GM23338 (cell line): ENCODE measurements at regions not wholly inside any gene's neighbourhood (a gene's known extent, or its start where the extent isn't known, plus 50 kb on each side); places are given as distances from the start of the nearest gene placed in this dataset.
"Not testable (repeated sequence)": the region's sequence is repeated elsewhere in the genome, so short reads cannot be mapped to it uniquely, and the experiment has no call there.

ENCODE experiments used
- ATAC-seq: fragments of 200-7000 bp; cut with Tn5 transposase; 3 replicates; pipeline ENCODE4 v1.9.1; 2020
- DNase-seq: peaks from one replicate; pipeline ENCODE4 v3.0.0-alpha.2; 2015; ENCODE audit warnings: low spot score
- H2AFZ ChIP-seq: fragments of 200-600 bp; sonication (generic); 2 replicates; pipeline ENCODE4 v1.8.0; 2016; ENCODE audit warnings: antibody characterized with exemption, mild to moderate bottlenecking, moderate library complexity
- H3F3A ChIP-seq: fragments of 200-600 bp; sonication (generic); replicated peaks from 2 replicates; pipeline ENCODE4 v1.8.0; 2017; ENCODE audit warnings: antibody characterized with exemption, mixed run types, low read depth
- H3K27ac ChIP-seq: fragments of 200-600 bp; sonication (generic); 2 replicates; pipeline ENCODE4 v1.6.1; 2016; ENCODE audit warnings: low read depth
- H3K27me3 ChIP-seq: fragments of 200-600 bp; sonication (generic); 2 replicates; pipeline ENCODE4 v1.8.0; 2016; ENCODE audit warnings: mild to moderate bottlenecking, mixed run types, moderate library complexity; ENCODE audit not compliant: insufficient read depth
- H3K36me3 ChIP-seq: fragments of 200-600 bp; sonication (generic); 2 replicates; pipeline ENCODE4 v1.8.0; 2016; ENCODE audit warnings: mild to moderate bottlenecking; ENCODE audit not compliant: insufficient read depth
- H3K4me1 ChIP-seq: fragments of 200-600 bp; sonication (generic); 2 replicates; pipeline ENCODE4 v1.8.0; 2016; ENCODE audit warnings: mild to moderate bottlenecking, moderate library complexity; ENCODE audit not compliant: insufficient read depth
- H3K4me2 ChIP-seq: fragments of 200-600 bp; sonication (generic); 2 replicates; pipeline ENCODE4 v1.7.1; 2017; ENCODE audit warnings: mixed run types
- H3K4me3 ChIP-seq: fragments of 200-600 bp; sonication (generic); 2 replicates; pipeline ENCODE4 v1.6.1; 2016; ENCODE audit warnings: mixed run types
- H3K79me2 ChIP-seq: fragments of 200-600 bp; sonication (generic); replicated peaks from 2 replicates; pipeline ENCODE4 v1.8.0; 2017; ENCODE audit warnings: mild to moderate bottlenecking; ENCODE audit not compliant: insufficient read depth
- H3K9me2 ChIP-seq: fragments of 200-600 bp; sonication (generic); 2 replicates; pipeline ENCODE4 v1.8.0; 2017; ENCODE audit not compliant: insufficient read depth
- H4K20me1 ChIP-seq: fragments of 200-600 bp; sonication (generic); replicated peaks from 2 replicates; pipeline ENCODE4 v1.8.0; 2017; ENCODE audit warnings: mild to moderate bottlenecking; ENCODE audit not compliant: insufficient read depth
- H3K27ac Mint-ChIP-seq: 2 replicates; pipeline ENCODE4 v1.8.0; 2020; ENCODE audit warnings: inconsistent platforms, mild to moderate bottlenecking, moderate library complexity, mixed read lengths
- H3K27me3 Mint-ChIP-seq: 3 replicates; pipeline ENCODE4 v1.8.0; 2022; ENCODE audit warnings: low read depth, mild to moderate bottlenecking, moderate library complexity, mixed read lengths, inconsistent platforms; ENCODE audit not compliant: insufficient read depth, poor library complexity
- H3K36me3 Mint-ChIP-seq: 3 replicates; pipeline ENCODE4 v1.8.0; 2021; ENCODE audit warnings: low read depth, mild to moderate bottlenecking, inconsistent platforms, moderate library complexity, mixed read lengths
- H3K4me1 Mint-ChIP-seq: 3 replicates; pipeline ENCODE4 v1.8.0; 2020; ENCODE audit warnings: mild to moderate bottlenecking, inconsistent platforms, mixed read lengths
- H3K4me3 Mint-ChIP-seq: 3 replicates; pipeline ENCODE4 v1.8.0; 2021; ENCODE audit warnings: moderate library complexity, mild to moderate bottlenecking, inconsistent platforms, mixed read lengths
- H3K9me3 Mint-ChIP-seq: 3 replicates; pipeline ENCODE4 v1.8.0; 2020; ENCODE audit warnings: moderate library complexity, mild to moderate bottlenecking, inconsistent platforms, mixed read lengths
- CREB1 ChIP-seq: fragments of 250-450 bp; sonication (Bioruptor Pico); IDR thresholded peaks from 2 replicates; pipeline ENCODE4 v1.5.0; 2020; ENCODE audit warnings: low read depth, mild to moderate bottlenecking, moderate library complexity
- EZH2phosphoT487 ChIP-seq: fragments of 200-600 bp; sonication (generic); IDR thresholded peaks from one replicate; pipeline ENCODE4 v1.8.1; 2018; ENCODE audit warnings: antibody characterized with exemption; ENCODE audit not compliant: unreplicated experiment
- JUNB ChIP-seq: IDR thresholded peaks from one replicate; pipeline ENCODE4 v1.6.1; 2016; ENCODE audit warnings: antibody characterized with exemption; ENCODE audit not compliant: unreplicated experiment
- NANOG ChIP-seq: IDR thresholded peaks from 2 replicates; pipeline ENCODE4 v1.6.1; 2016; ENCODE audit warnings: antibody characterized with exemption, borderline replicate concordance
- POLR2AphosphoS5 ChIP-seq: IDR thresholded peaks from 2 replicates; pipeline ENCODE4 v1.6.1; 2016; ENCODE audit warnings: antibody characterized with exemption, low read depth
- STAT1 ChIP-seq: IDR thresholded peaks from one replicate; pipeline ENCODE4 v1.6.1; 2016; ENCODE audit warnings: antibody characterized with exemption; ENCODE audit not compliant: unreplicated experiment
- ZNF114 ChIP-seq: fragments of 250-450 bp; sonication (Bioruptor Pico); IDR thresholded peaks from 2 replicates; pipeline ENCODE4 v1.5.0; 2020; ENCODE audit warnings: mild to moderate bottlenecking, moderate library complexity
- ZNF331 ChIP-seq: fragments of 250-450 bp; sonication (Bioruptor Pico); IDR thresholded peaks from 2 replicates; pipeline ENCODE4 v1.5.0; 2020; ENCODE audit warnings: low read depth, mild to moderate bottlenecking, moderate library complexity
- TF ChIP-seq, protein P1 (sequence below): IDR thresholded peaks from 2 replicates; pipeline ENCODE4 v1.6.1; 2016; ENCODE audit warnings: antibody characterized with exemption
- TF ChIP-seq, protein P2 (sequence below), 2 experiments: fragments of 200-600 bp in 1 of 2; sonication (generic) in 1 of 2; conservative IDR thresholded peaks; 2 replicates each; pipeline versions ENCODE4 v1.5.1 to v1.6.1; 2016 to 2017; ENCODE audit warnings: antibody characterized with exemption in 2 of 2, low read depth in 2 of 2, mild to moderate bottlenecking in 2 of 2, moderate library complexity in 1 of 2
- TF ChIP-seq, protein P3 (sequence below): IDR thresholded peaks from one replicate; pipeline ENCODE4 v1.6.1; 2018; ENCODE audit warnings: antibody characterized with exemption; ENCODE audit not compliant: unreplicated experiment

DNA sequence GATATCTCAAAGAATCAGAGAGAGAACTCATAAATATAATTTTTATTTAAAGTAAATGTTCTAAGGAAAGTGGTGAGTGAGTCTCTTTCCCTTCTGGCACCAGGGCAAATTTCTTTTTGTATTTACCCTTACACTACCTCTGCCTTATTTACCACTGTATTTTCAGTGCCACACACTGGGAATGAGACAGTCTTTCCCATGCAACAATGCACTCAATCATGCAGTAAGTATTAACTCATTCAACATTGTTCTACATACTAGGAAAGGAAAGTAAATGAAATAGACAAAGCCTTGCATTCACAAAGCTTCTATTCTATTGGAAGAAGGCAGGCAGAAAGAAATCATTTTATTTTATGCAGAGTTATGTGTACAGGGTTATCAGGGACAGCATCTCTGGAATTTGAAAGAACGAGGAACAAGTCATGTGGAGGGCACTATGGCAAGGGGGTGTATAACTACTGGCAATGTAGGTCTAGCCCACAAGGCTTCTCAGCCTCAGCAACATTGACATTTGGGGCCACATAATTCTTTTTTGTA is 129.8 kb upstream of the PRDX6 start (continued):
- TF ChIP-seq, protein P1, sequence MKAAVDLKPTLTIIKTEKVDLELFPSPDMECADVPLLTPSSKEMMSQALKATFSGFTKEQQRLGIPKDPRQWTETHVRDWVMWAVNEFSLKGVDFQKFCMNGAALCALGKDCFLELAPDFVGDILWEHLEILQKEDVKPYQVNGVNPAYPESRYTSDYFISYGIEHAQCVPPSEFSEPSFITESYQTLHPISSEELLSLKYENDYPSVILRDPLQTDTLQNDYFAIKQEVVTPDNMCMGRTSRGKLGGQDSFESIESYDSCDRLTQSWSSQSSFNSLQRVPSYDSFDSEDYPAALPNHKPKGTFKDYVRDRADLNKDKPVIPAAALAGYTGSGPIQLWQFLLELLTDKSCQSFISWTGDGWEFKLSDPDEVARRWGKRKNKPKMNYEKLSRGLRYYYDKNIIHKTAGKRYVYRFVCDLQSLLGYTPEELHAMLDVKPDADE, result no peak

DNA sequence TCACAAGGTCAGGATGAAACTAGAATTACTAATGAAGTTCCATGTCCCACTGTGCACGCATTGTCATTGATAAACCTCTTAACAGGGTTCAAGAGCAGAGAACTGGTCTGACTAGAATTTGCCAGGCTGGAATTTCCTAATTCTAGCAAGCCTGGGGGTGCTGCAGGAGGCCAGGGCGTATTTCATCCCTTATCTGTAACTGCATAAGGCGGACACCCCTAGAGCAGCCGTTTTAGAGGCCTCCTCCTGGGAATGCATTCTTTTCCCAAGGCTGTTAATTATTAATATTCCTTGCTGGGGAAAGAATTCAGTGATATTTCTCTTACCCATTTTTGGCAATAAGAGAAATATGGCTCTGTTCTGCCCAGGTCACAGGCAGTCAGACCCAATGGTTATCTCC is 124.5 kb upstream of the PRDX6 start:
- H3K36me3 ChIP-seq, H2AFZ ChIP-seq, H4K20me1 ChIP-seq, DNase-seq, H3K4me1 ChIP-seq, H3K4me2 ChIP-seq, H3K9me2 ChIP-seq, H3K4me3 ChIP-seq, H3K79me2 ChIP-seq, H3K27ac ChIP-seq, H3K4me3 Mint-ChIP-seq, H3F3A ChIP-seq, H3K4me1 Mint-ChIP-seq, H3K27me3 Mint-ChIP-seq, H3K27ac Mint-ChIP-seq, ATAC-seq, H3K27me3 ChIP-seq: not testable (repeated sequence)
- Mint-ChIP-seq H3K36me3 (peaks cover 35% of the 10 kb centered on the region), H3K9me3 (peaks cover 42% of the 10 kb centered on the region)

DNA sequence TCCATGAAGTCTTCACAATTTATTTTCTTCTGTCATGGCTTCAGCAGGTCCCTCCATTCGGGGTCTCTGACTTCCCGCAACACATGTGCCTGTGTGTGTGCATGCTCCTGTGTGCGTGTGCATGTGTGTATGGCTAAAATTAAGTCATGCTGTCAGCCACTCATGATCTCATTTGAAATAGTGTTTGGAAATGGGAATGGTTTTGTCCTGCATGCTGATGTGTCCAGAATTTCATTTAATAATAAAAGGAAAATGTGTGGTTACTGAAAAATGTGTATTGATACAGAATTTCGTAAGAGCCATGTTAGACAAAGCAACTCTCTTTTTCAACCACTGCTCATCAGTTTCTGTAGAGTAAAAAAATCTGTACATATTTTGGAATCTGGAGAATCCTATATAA is 123.8 kb upstream of the PRDX6 start:
- H3K27me3 Mint-ChIP-seq, result no peaks in the 10 kb centered on the region
- peaks cover 1% of the 10 kb centered on the region; the same call in 1 of the 3 replicates for H3K4me1 Mint-ChIP-seq
- DNase-seq, result no peak
- no peak for ATAC-seq
- no peak overlapping the region for H3K4me3 Mint-ChIP-seq
- H3K4me1 ChIP-seq, result no peaks in the 10 kb centered on the region
- H3K27ac ChIP-seq, result no peak overlapping the region
- H2AFZ ChIP-seq, result no peak overlapping the region
- no peak overlapping the region for H3K27ac Mint-ChIP-seq
- no peaks in the 10 kb centered on the region for H3F3A ChIP-seq
- H4K20me1 ChIP-seq, result no peaks in the 10 kb centered on the region
- no peak overlapping the region for H3K4me3 ChIP-seq
- no peaks in the 10 kb centered on the region for H3K36me3 ChIP-seq
- H3K4me2 ChIP-seq, result no peak overlapping the region
- H3K9me3 Mint-ChIP-seq, result peaks cover 39% of the 10 kb centered on the region
- H3K79me2 ChIP-seq, result no peaks in the 10 kb centered on the region
- no peaks in the 10 kb centered on the region for H3K27me3 ChIP-seq
- H3K9me2 ChIP-seq, result peaks cover 8% of the 10 kb centered on the region; the same call in 1 of the 2 replicates
- peaks cover 32% of the 10 kb centered on the region for H3K36me3 Mint-ChIP-seq
- TF ChIP-seq STAT1, result no peak
- no peak for TF ChIP-seq JUNB
- no peak for TF ChIP-seq ZNF331 (CRISPR knock-in tag)
- TF ChIP-seq, protein P2, sequence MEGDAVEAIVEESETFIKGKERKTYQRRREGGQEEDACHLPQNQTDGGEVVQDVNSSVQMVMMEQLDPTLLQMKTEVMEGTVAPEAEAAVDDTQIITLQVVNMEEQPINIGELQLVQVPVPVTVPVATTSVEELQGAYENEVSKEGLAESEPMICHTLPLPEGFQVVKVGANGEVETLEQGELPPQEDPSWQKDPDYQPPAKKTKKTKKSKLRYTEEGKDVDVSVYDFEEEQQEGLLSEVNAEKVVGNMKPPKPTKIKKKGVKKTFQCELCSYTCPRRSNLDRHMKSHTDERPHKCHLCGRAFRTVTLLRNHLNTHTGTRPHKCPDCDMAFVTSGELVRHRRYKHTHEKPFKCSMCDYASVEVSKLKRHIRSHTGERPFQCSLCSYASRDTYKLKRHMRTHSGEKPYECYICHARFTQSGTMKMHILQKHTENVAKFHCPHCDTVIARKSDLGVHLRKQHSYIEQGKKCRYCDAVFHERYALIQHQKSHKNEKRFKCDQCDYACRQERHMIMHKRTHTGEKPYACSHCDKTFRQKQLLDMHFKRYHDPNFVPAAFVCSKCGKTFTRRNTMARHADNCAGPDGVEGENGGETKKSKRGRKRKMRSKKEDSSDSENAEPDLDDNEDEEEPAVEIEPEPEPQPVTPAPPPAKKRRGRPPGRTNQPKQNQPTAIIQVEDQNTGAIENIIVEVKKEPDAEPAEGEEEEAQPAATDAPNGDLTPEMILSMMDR (conservative IDR thresholded peaks at IDR 0.05; ENCODE audit: low read depth in 2 of 2), result no peak
- TF ChIP-seq ZNF114 (CRISPR knock-in tag), result no peak
- TF ChIP-seq CREB1, result no peak
- no peak for TF ChIP-seq POLR2AphosphoS5
- TF ChIP-seq NANOG, result no peak
- TF ChIP-seq, protein P3, sequence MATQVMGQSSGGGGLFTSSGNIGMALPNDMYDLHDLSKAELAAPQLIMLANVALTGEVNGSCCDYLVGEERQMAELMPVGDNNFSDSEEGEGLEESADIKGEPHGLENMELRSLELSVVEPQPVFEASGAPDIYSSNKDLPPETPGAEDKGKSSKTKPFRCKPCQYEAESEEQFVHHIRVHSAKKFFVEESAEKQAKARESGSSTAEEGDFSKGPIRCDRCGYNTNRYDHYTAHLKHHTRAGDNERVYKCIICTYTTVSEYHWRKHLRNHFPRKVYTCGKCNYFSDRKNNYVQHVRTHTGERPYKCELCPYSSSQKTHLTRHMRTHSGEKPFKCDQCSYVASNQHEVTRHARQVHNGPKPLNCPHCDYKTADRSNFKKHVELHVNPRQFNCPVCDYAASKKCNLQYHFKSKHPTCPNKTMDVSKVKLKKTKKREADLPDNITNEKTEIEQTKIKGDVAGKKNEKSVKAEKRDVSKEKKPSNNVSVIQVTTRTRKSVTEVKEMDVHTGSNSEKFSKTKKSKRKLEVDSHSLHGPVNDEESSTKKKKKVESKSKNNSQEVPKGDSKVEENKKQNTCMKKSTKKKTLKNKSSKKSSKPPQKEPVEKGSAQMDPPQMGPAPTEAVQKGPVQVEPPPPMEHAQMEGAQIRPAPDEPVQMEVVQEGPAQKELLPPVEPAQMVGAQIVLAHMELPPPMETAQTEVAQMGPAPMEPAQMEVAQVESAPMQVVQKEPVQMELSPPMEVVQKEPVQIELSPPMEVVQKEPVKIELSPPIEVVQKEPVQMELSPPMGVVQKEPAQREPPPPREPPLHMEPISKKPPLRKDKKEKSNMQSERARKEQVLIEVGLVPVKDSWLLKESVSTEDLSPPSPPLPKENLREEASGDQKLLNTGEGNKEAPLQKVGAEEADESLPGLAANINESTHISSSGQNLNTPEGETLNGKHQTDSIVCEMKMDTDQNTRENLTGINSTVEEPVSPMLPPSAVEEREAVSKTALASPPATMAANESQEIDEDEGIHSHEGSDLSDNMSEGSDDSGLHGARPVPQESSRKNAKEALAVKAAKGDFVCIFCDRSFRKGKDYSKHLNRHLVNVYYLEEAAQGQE, result no peak
- TF ChIP-seq EZH2phosphoT487, result no peak
